Endothelial cell of umbilical vein (primary cell): ENCODE measurements at regions not wholly inside any gene's neighbourhood (a gene's known extent, or its start where the extent isn't known, plus 50 kb on each side); places are given as distances from the start of the nearest gene placed in this dataset.

Experiments used
- BruUV-seq: library from RNA; stranded (reverse); fragments of 400-500 nt; replicated peaks from 2 replicates; lab custom pipeline; 2021; lab: Mats Ljungman, UMichigan
- CTCF ChIA-PET: fragments of 300-600, 350-600 bp; sonication (Branson Sonifier 250); formaldehyde crosslinking; loops from one replicate; lab custom pipeline; 2021; ENCODE audit warnings: antibody characterized with exemption, inconsistent platforms; lab: Charles Lee
- POLR2A ChIA-PET: fragments of 300-600, 350-600 bp; sonication (Branson Sonifier 250); formaldehyde crosslinking; loops from one replicate; lab custom pipeline; 2021; ENCODE audit warnings: antibody characterized with exemption, inconsistent platforms; lab: Charles Lee
- DNase-seq: peaks from one replicate; pipeline ENCODE4 v3.0.0-alpha.2; 2011; ENCODE audit warnings: low read depth, low spot score
- FAIRE-seq: peaks from 2 replicates; lab custom pipeline; 2011; peaks lifted over from hg19 to GRCh38; lab: Jason Lieb, UNC
- H2AFZ ChIP-seq: 2 replicates; pipeline ENCODE4 v1.6.0; 2012; ENCODE audit warnings: low read depth, low read length, control low read depth, inconsistent platforms
- H3K27ac ChIP-seq: 2 replicates; pipeline ENCODE4 v1.5.1; 2011; ENCODE audit warnings: low read depth, mild to moderate bottlenecking, control low read depth, low read length, moderate library complexity; ENCODE audit not compliant: insufficient read depth
- H3K27me3 ChIP-seq, 2 experiments: 2 replicates each; pipeline versions ENCODE4 v1.6.0 to v1.6.1; 2011; ENCODE audit warnings: low read length in 2 of 2, mixed read lengths in 1 of 2; ENCODE audit not compliant: control insufficient read depth in 2 of 2, insufficient read depth in 2 of 2
- H3K36me3 ChIP-seq, 2 experiments: 2 replicates in 1 of 2; 3 replicates in 1 of 2; pipeline ENCODE4 v1.5.1; 2011; ENCODE audit warnings: low read length in 2 of 2, mild to moderate bottlenecking in 1 of 2, moderate library complexity in 1 of 2; ENCODE audit not compliant: control insufficient read depth in 2 of 2, insufficient read depth in 2 of 2; ENCODE audit errors: extremely low read depth in 1 of 2
- H3K4me1 ChIP-seq: 3 replicates; pipeline ENCODE4 v1.5.1; 2011; ENCODE audit warnings: mild to moderate bottlenecking, low read length; ENCODE audit not compliant: control insufficient read depth, insufficient read depth; ENCODE audit errors: extremely low read depth
- H3K4me2 ChIP-seq: 2 replicates; pipeline ENCODE4 v1.6.1; 2011; ENCODE audit warnings: low read length, control low read depth, mixed read lengths; ENCODE audit not compliant: insufficient read depth
- H3K4me3 ChIP-seq, 3 experiments: fragments of 200-600 bp in 1 of 3; sonication (generic), shearing (Covaris generic) in 1 of 3; replicated peaks in 1 of 3; 2 replicates each; pipeline ENCODE4 v1.5.1; 2011 to 2016; ENCODE audit warnings: control low read depth in 3 of 3, low read length in 3 of 3, mild to moderate bottlenecking in 2 of 3, inconsistent platforms in 1 of 3, low read depth in 1 of 3, moderate library complexity in 1 of 3; ENCODE audit not compliant: insufficient read depth in 1 of 3
- H3K79me2 ChIP-seq: 2 replicates; pipeline ENCODE4 v1.6.0; 2012; ENCODE audit warnings: low read length, inconsistent platforms; ENCODE audit not compliant: control insufficient read depth, insufficient read depth
- H3K9ac ChIP-seq: replicated peaks from 2 replicates; pipeline ENCODE3; 2011; ENCODE audit warnings: low read length, control low read depth; ENCODE audit not compliant: insufficient read depth; ENCODE audit errors: extremely low read depth
- H3K9me1 ChIP-seq: replicated peaks from 3 replicates; pipeline ENCODE4 v1.6.0; 2011; ENCODE audit warnings: mild to moderate bottlenecking, low read length; ENCODE audit not compliant: control insufficient read depth, insufficient read depth; ENCODE audit errors: extremely low read depth
- H3K9me3 ChIP-seq: replicated peaks from 2 replicates; pipeline ENCODE4 v1.5.1; 2012; ENCODE audit warnings: low read length, inconsistent platforms; ENCODE audit not compliant: control insufficient read depth, insufficient read depth
- H4K20me1 ChIP-seq: replicated peaks from 2 replicates; pipeline ENCODE3; 2011; ENCODE audit warnings: mild to moderate bottlenecking, low read length; ENCODE audit not compliant: control insufficient read depth, insufficient read depth; ENCODE audit errors: extremely low read depth
- EZH2 ChIP-seq: IDR thresholded peaks from 2 replicates; pipeline ENCODE4 v1.6.1; 2012; ENCODE audit warnings: borderline replicate concordance, low read depth, mild to moderate bottlenecking, moderate library complexity, low read length, inconsistent platforms; ENCODE audit not compliant: severe bottlenecking
- FOS ChIP-seq: IDR thresholded peaks from 2 replicates; pipeline ENCODE4 v1.6.1; 2011; ENCODE audit warnings: mild to moderate bottlenecking, low read length, moderate library complexity, borderline replicate concordance; ENCODE audit not compliant: insufficient read depth
- GATA2 ChIP-seq: IDR thresholded peaks from 2 replicates; pipeline ENCODE4 v1.7.0; 2011; ENCODE audit warnings: low read depth, mild to moderate bottlenecking, moderate library complexity, mixed read lengths, low read length; ENCODE audit not compliant: insufficient read length, insufficient read depth
- JUN ChIP-seq: IDR thresholded peaks from 2 replicates; pipeline ENCODE4 v1.6.1; 2011; ENCODE audit warnings: borderline replicate concordance, low read depth; ENCODE audit not compliant: insufficient read length, insufficient read depth
- MYC ChIP-seq: IDR thresholded peaks from one replicate; pipeline ENCODE4 v1.6.1; 2011; ENCODE audit warnings: mild to moderate bottlenecking, low read depth, low read length
- POLR2A ChIP-seq: IDR thresholded peaks from 2 replicates; pipeline ENCODE4 v1.6.1; 2012; ENCODE audit warnings: low read depth, mild to moderate bottlenecking, control low read depth, low read length
- POLR2AphosphoS5 ChIP-seq: IDR thresholded peaks from 2 replicates; pipeline ENCODE4 v1.6.1; 2012; ENCODE audit warnings: low read depth, mild to moderate bottlenecking, control low read depth, low read length, moderate library complexity; ENCODE audit not compliant: insufficient read depth
- dilution Hi-C: fragments of 300-500 bp; cut with MboI; formaldehyde crosslinking; loops from one replicate; pipeline ENCODE4 v1.15.0; 2019; ENCODE audit warnings: low sequenced_read_pairs; ENCODE audit not compliant: extremely low pct_ligation_motif_present
- intact Hi-C: fragments of 100-400 bp; cut with micrococcal nuclease; formaldehyde crosslinking; loops from one replicate; pipeline ENCODE4 v1.10.0; 2022
- TF ChIP-seq, protein P1 (sequence below), 2 donors: IDR thresholded peaks; 1 replicate in 1 of 2; 2 replicates in 1 of 2; pipeline ENCODE4 v1.5.1; 2011; ENCODE audit warnings: low read length in 2 of 2, mild to moderate bottlenecking in 2 of 2, moderate library complexity in 2 of 2, control low read depth in 1 of 2, inconsistent platforms in 1 of 2, low read depth in 1 of 2; ENCODE audit not compliant: insufficient read depth in 1 of 2; ENCODE audit errors: extremely low read depth in 1 of 2
- TF ChIP-seq, protein P2 (sequence below): IDR thresholded peaks from 2 replicates; pipeline ENCODE4 v1.6.1; 2011; ENCODE audit not compliant: insufficient read depth, insufficient read length

DNA sequence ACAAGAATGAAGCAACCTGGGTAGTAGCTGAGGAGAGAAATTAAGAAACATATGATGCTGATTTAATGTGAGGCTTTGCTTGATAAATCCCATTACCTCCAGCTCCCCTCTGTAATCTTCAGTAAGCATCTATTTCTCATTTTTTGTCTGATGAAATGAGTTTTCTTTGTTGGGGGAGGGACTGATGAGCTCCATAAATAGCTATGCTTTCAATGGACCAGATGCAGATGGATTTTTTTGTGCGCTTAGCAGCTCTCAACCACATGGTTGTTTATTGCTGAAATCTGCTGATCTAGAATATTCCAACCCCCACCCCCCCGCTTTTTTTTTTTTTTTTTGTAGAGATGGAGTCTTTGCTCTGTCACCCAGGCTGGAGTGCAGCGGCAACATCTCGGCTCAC lies 1082.0 kb downstream of the RAPGEF2 start:
- no peaks in the 10 kb centered on the region for H3K27me3 ChIP-seq
- no peak overlapping the region for H2AFZ ChIP-seq
- dilution Hi-C loops = no loop called here
- H4K20me1 ChIP-seq = no peaks in the 10 kb centered on the region
- TF ChIP-seq FOS (no peak), POLR2A (no peak), GATA2 (no peak), EZH2 (no peak), JUN (no peak), POLR2AphosphoS5 (no peak), MYC (no peak)
- TF ChIP-seq, protein P1, sequence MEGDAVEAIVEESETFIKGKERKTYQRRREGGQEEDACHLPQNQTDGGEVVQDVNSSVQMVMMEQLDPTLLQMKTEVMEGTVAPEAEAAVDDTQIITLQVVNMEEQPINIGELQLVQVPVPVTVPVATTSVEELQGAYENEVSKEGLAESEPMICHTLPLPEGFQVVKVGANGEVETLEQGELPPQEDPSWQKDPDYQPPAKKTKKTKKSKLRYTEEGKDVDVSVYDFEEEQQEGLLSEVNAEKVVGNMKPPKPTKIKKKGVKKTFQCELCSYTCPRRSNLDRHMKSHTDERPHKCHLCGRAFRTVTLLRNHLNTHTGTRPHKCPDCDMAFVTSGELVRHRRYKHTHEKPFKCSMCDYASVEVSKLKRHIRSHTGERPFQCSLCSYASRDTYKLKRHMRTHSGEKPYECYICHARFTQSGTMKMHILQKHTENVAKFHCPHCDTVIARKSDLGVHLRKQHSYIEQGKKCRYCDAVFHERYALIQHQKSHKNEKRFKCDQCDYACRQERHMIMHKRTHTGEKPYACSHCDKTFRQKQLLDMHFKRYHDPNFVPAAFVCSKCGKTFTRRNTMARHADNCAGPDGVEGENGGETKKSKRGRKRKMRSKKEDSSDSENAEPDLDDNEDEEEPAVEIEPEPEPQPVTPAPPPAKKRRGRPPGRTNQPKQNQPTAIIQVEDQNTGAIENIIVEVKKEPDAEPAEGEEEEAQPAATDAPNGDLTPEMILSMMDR (IDR thresholded peaks at IDR 0.05; ENCODE audit: extremely low read depth in 1 of 2, insufficient read depth in 1 of 2, low read depth in 1 of 2, low read length in 2 of 2) = no peak
- TF ChIP-seq, protein P2, sequence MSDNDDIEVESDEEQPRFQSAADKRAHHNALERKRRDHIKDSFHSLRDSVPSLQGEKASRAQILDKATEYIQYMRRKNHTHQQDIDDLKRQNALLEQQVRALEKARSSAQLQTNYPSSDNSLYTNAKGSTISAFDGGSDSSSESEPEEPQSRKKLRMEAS = no peak
- no peaks in the 10 kb centered on the region for H3K36me3 ChIP-seq
- no peak overlapping the region for H3K9ac ChIP-seq
- no peaks in the 10 kb centered on the region for H3K9me1 ChIP-seq
- H3K9me3 ChIP-seq = no peaks in the 10 kb centered on the region
- no peaks in the 10 kb centered on the region for H3K79me2 ChIP-seq
- no peak overlapping the region for H3K4me3 ChIP-seq
- intact Hi-C loops = no loop called here
- ChIA-PET POLR2A (no interaction called here), CTCF (no interaction called here)
- no peak for DNase-seq
- no peaks in the 10 kb centered on the region for H3K4me1 ChIP-seq
- H3K27ac ChIP-seq = no peak overlapping the region
- no peak overlapping the region for H3K4me2 ChIP-seq
- FAIRE-seq = no peak
- no TSS peak for BruUV-seq
